Stimulated activated CD4-positive, alpha-beta T cell treated with anti-CD3 and anti-CD28 coated beads, Interleukin-2, amount 100 ng/mL, for 4 hours (primary cell): ENCODE measurements at regions not wholly inside any gene's neighbourhood (a gene's known extent, or its start where the extent isn't known, plus 50 kb on each side); places are given as distances from the start of the nearest gene placed in this dataset.

ENCODE experiments used
- DNase-seq: peaks from one replicate; pipeline ENCODE4 v3.0.0-alpha.2; 2020; ENCODE audit warnings: low read depth

DNA sequence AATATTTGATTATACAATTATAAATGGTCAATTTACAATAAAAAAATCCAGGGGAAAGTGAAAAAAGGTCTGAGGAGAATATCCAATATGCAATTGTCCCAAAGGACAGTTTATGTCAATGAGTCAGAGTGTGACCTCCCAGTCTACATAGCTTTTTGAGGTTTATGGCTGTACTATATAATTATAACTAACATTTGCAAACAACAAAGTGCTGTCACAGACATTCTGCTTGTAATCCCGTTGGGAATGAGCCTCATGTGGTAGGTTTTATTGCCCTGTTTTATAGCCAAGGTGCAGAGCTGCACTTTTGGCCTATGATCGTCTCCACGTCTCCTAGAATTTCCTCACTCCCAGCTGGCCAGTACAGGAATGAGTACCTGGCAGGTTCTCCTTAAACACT, 103.8 kb downstream of the ADSS2 start:
- DNase-seq: no peak

DNA sequence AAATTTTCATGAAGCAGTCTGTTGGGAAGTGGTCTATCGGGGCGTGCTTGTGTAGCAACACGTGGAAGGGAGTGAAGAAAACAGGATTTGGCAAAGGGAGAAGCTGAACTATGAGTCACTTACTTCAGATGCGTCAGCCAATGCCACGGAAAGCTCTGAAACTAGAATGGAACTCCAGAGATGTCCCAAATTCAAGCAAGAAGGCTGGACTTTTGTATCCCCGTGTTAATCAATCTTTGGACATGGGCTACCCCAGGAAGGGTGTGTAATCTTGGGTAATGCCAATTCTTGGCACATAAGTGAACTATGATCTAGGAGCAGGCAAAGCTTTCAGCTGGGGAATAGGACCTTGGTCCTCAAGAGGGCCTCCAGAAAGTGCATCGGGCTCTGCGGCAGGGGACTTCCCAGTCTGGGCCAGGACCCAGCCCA, 102.6 kb downstream of the ADSS2 start:
- DNase-seq: no peak

DNA sequence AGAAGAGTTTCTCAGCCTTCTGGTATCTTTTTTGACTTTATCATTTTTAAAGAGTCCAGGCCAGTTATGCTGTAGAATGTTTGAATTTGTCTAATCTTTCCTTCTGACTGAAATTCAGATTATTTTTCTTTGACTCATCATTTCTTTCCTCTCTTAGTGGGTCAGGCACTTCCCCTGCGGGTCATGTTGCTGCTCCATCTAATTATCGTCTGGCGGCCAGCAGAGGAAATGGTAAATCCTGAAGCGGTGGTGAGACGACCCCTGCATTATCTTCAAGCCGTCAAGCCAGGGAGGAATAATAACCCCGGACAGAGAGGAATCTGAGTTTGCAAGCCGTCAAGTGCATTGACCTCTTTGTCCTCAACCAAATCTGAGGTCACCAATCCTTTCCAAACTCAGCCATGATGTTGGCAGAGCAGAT, 102.1 kb downstream of the ADSS2 start:
- DNase-seq: no peak

DNA sequence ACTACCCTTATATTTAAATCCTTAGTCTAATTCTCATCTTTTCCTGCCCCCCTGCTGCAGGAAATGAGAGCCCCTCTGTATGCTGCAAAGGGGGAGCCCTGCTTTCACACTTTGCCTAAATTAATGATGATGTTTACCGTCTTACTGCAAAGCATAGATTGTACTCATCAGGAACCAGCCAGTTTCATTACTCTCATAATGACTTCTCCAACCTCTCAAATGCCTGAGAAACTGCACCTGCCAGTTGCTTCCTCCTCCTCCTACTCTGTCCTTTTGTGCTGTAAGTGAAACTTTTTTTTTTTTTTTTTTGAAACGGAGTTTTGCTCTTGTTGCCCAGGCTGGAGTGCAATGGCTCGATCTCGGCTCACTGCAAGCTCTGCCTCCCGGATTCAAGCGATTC, 101.7 kb downstream of the ADSS2 start:
- DNase-seq: no peak

DNA sequence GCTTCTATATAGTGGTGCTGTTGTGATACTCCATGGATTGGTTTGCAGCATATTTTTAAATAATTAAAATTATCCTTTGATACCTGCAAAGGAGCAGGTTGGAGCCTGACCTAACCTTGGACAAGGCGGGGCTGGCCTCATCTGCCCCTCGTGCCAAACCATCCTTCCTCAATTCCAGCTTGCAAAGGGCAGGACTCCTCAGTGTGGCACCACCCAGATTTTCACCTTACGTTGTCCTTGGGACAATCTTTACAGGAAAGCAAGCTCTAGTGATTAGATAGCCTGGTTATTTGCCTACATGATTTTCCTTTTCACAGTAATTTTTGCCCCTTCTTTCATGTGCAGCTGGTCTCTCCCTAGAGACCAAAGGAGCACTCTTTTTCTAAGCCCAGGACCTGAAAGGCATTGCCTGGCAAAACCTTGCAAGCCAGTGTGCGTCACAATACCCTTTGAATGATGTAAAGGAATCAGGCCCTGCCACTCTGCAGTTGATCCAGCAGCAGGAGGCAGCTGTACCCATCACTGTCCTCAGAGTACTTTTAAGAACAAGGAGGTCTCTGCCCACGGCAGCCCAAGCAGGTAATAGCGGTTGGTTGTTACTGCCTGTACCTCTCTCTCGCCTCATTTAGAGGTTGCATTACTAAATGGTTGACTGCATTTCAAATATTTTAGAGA, 99.4 kb downstream of the ADSS2 start:
- no peak for DNase-seq

DNA sequence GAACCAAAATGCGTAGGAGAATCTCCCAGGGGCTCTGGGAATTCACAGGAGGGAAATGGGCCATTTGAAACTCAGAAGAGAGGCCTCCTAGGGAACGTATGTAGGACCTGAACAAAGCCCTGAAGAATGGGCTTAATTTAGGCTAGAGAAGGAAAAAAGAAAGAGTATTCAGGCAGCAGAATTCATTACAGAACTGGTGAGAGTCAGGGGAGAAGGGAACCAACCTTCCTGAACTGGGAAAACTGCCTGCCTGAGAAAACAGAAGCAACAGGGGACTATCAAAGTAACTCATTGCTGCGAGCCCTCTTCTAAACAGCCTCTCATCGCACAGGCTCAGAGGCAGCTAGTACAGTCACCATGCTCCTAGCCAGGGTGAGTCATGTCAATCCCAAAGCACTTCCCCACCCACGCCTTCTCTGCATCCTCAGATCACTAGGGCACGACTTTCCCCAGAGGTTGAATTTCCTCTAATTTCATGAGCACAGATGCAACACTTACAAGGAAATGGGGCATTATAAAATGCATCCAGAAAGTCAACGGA, 98.1 kb downstream of the ADSS2 start:
- DNase-seq: no peak

DNA sequence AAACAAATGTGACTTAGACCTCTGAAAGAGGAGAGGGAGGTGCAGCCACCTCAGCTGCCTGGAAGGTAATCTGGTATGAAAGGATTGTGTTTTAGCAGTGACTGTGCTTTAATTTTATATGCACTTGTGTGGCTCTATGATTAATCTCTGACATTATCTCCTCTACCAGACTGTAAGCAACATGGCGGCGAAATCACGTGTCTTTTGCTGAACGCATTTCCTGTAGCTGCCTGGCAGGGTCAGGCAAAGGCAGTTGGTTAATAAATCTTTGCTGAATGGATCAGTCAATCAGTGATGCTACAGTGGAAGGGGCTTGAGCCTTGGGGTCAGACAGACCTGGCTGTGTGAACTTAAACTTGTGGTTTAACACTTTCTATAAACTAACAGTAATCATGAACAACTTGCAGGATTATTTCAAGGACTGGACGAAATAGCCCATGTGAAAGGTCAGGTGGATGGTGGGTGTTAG, 96.9 kb downstream of the ADSS2 start:
- DNase-seq: no peak

DNA sequence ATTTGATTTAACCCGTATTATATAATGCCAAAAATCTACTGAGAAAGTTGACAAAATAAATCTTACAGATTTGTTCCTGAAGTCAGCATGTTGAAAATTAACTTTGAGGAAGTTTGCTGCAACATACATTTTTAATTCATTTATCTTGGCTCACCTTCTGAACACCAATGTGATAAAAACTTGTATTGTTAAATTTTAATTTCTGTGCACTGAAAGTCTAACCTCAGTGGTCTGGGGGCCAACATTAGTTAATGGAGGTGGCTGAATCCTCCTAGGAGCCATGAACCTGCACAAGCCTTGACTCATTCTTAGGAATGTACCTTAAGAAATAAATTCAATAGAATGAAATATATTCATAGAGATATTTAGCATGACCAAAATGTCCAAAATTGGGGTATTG, 95.3 kb downstream of the ADSS2 start:
- DNase-seq: no peak
